IMR-90 (cell line): ENCODE measurements at regions not wholly inside any gene's neighbourhood (a gene's known extent, or its start where the extent isn't known, plus 50 kb on each side); places are given as distances from the start of the nearest gene placed in this dataset.

Source experiments
- ATAC-seq: fragments of 200-7000 bp; cut with Tn5 transposase; 2 replicates; pipeline ENCODE4 v1.9.1; 2020; ENCODE audit warnings: low read depth, mild to moderate bottlenecking, moderate library complexity
- BruUV-seq: library from RNA; stranded (reverse); fragments of 400-500 nt; replicated peaks from 2 replicates; lab custom pipeline; 2021; lab: Mats Ljungman, UMichigan
- CTCF ChIA-PET: fragments of 300-600 bp; formaldehyde crosslinking; extraction: SDS; loops from one replicate; lab custom pipeline; 2021; ENCODE audit warnings: antibody characterized with exemption; lab: Yijun Ruan, JAX
- POLR2A ChIA-PET: fragments of 300-600 bp; sonication (Branson Sonifier 250); formaldehyde crosslinking; loops from one replicate; lab custom pipeline; 2022; ENCODE audit warnings: antibody characterized with exemption; ENCODE audit not compliant: unreplicated experiment; lab: Charles Lee
- DNase-seq: peaks from one replicate; pipeline ENCODE4 v3.0.0; 2013
- H2AFZ ChIP-seq: replicated peaks from 2 replicates; pipeline ENCODE3; 2013; ENCODE audit warnings: low read length, mild to moderate bottlenecking; ENCODE audit not compliant: poor library complexity
- H2AK5ac ChIP-seq: 2 replicates; pipeline ENCODE4 v1.6.1; 2013; ENCODE audit warnings: low read depth, low read length, inconsistent platforms
- H2AK9ac ChIP-seq: replicated peaks from 2 replicates; pipeline ENCODE3; 2013; ENCODE audit warnings: mild to moderate bottlenecking, low read depth, low read length, moderate library complexity; ENCODE audit not compliant: poor library complexity
- H2BK120ac ChIP-seq: 2 replicates; pipeline ENCODE4 v1.6.1; 2013; ENCODE audit warnings: low read depth, low read length, inconsistent platforms
- H2BK15ac ChIP-seq: 3 replicates; pipeline ENCODE4 v1.6.1; 2013; ENCODE audit warnings: low read depth, low read length, inconsistent platforms
- H2BK20ac ChIP-seq: 2 replicates; pipeline ENCODE4 v1.6.1; 2013; ENCODE audit warnings: low read depth, mild to moderate bottlenecking, inconsistent platforms, low read length, moderate library complexity
- H2BK5ac ChIP-seq: 2 replicates; pipeline ENCODE4 v1.6.1; 2013; ENCODE audit warnings: mild to moderate bottlenecking, low read depth, low read length, inconsistent platforms; ENCODE audit not compliant: poor library complexity, severe bottlenecking
- H3K14ac ChIP-seq: replicated peaks from 2 replicates; pipeline ENCODE4 v1.6.1; 2013; ENCODE audit warnings: low read depth, low read length, inconsistent platforms
- H3K18ac ChIP-seq: 2 replicates; pipeline ENCODE4 v1.6.1; 2013; ENCODE audit warnings: low read depth, low read length, control low read depth
- H3K23ac ChIP-seq: 2 replicates; pipeline ENCODE4 v1.6.1; 2013; ENCODE audit warnings: low read depth, low read length, inconsistent platforms
- H3K27ac ChIP-seq: 2 replicates; pipeline ENCODE4 v1.5.1; 2013; ENCODE audit warnings: mild to moderate bottlenecking, control low read depth, low read length; ENCODE audit not compliant: insufficient read depth
- H3K27me3 ChIP-seq: 2 replicates; pipeline ENCODE4 v1.6.1; 2013; ENCODE audit warnings: low read length; ENCODE audit not compliant: control insufficient read depth, insufficient read depth
- H3K36me3 ChIP-seq: 2 replicates; pipeline ENCODE4 v1.6.1; 2013; ENCODE audit warnings: low read length, mixed read lengths; ENCODE audit not compliant: control insufficient read depth, insufficient read depth
- H3K4ac ChIP-seq: 2 replicates; pipeline ENCODE4 v1.6.1; 2013; ENCODE audit warnings: low read depth, low read length, inconsistent platforms
- H3K4me1 ChIP-seq: 2 replicates; pipeline ENCODE4 v1.6.1; 2013; ENCODE audit warnings: low read length, mixed read lengths; ENCODE audit not compliant: control insufficient read depth, insufficient read depth
- H3K4me2 ChIP-seq: 2 replicates; pipeline ENCODE4 v1.6.1; 2013; ENCODE audit warnings: low read depth, mild to moderate bottlenecking, control low read depth, low read length, moderate library complexity
- H3K4me3 ChIP-seq: 2 replicates; pipeline ENCODE4 v1.5.1; 2013; ENCODE audit warnings: low read depth, mild to moderate bottlenecking, control low read depth, low read length, moderate library complexity; ENCODE audit not compliant: insufficient read depth
- H3K56ac ChIP-seq: 2 replicates; pipeline ENCODE4 v1.6.1; 2013; ENCODE audit warnings: low read length, inconsistent platforms; ENCODE audit not compliant: insufficient read depth; ENCODE audit errors: extremely low read depth
- H3K79me1 ChIP-seq, 2 experiments: 2 replicates each; pipeline ENCODE4 v1.6.1; 2013; ENCODE audit warnings: low read length in 2 of 2, inconsistent platforms in 1 of 2, low read depth in 1 of 2
- H3K9ac ChIP-seq: 2 replicates; pipeline ENCODE4 v1.6.1; 2013; ENCODE audit warnings: low read depth, low read length, control low read depth
- H3K9me1 ChIP-seq: 2 replicates; pipeline ENCODE4 v1.6.1; 2013; ENCODE audit warnings: low read length, inconsistent platforms; ENCODE audit not compliant: insufficient read depth
- H3K9me3 ChIP-seq: 2 replicates; pipeline ENCODE4 v1.6.1; 2013; ENCODE audit warnings: low read length; ENCODE audit not compliant: control insufficient read depth, insufficient read depth
- H4K20me1 ChIP-seq: 2 replicates; pipeline ENCODE4 v1.6.1; 2013; ENCODE audit warnings: low read length, inconsistent platforms; ENCODE audit not compliant: insufficient read depth
- H4K5ac ChIP-seq: 2 replicates; pipeline ENCODE4 v1.6.1; 2013; ENCODE audit warnings: mild to moderate bottlenecking, low read depth, low read length, control low read depth
- H4K8ac ChIP-seq, 2 experiments: 2 replicates each; pipeline ENCODE4 v1.6.1; 2013; ENCODE audit warnings: low read depth in 2 of 2, low read length in 2 of 2, control low read depth in 1 of 2, inconsistent platforms in 1 of 2
- H4K91ac ChIP-seq: 2 replicates; pipeline ENCODE4 v1.6.1; 2013; ENCODE audit warnings: low read depth, low read length, inconsistent platforms; ENCODE audit not compliant: insufficient read depth
- MAFK ChIP-seq: IDR thresholded peaks from 2 replicates; pipeline ENCODE4 v1.6.1; 2012; ENCODE audit warnings: low read depth, low read length, improper control_type of control experiment
- MXI1 ChIP-seq: IDR thresholded peaks from 2 replicates; pipeline ENCODE4 v1.6.1; 2012; ENCODE audit warnings: low read depth, mild to moderate bottlenecking, low read length, moderate library complexity, borderline replicate concordance
- WGBS, 2 experiments: methylation state at CpG; one replicate each; pipeline versions ENCODE4 v1.1.5 to v1.1.7; 2013; ENCODE audit warnings: missing lambda C conversion rate in 2 of 2; ENCODE audit not compliant: insufficient read length in 1 of 2; ENCODE audit errors: extremely low coverage in 2 of 2; 5-methylcytosine and 5-hydroxymethylcytosine counted together
- dilution Hi-C: fragments of 300-500 bp; cut with HindIII; formaldehyde crosslinking; loops from one replicate; pipeline ENCODE4 v1.14.3; 2018; ENCODE audit warnings: low sequenced_read_pairs; ENCODE audit not compliant: unreplicated experiment
- in situ Hi-C: fragments of 300-500 bp; cut with MboI; formaldehyde crosslinking; loops from 3 replicates; pipeline ENCODE4 v1.14.3; 2019; ENCODE audit warnings: low sequenced_read_pairs, inconsistent platforms, mixed read lengths
- intact Hi-C: fragments of 100-400 bp; cut with micrococcal nuclease; formaldehyde crosslinking; loops from 2 replicates; pipeline ENCODE4 v1.10.0; 2022

DNA sequence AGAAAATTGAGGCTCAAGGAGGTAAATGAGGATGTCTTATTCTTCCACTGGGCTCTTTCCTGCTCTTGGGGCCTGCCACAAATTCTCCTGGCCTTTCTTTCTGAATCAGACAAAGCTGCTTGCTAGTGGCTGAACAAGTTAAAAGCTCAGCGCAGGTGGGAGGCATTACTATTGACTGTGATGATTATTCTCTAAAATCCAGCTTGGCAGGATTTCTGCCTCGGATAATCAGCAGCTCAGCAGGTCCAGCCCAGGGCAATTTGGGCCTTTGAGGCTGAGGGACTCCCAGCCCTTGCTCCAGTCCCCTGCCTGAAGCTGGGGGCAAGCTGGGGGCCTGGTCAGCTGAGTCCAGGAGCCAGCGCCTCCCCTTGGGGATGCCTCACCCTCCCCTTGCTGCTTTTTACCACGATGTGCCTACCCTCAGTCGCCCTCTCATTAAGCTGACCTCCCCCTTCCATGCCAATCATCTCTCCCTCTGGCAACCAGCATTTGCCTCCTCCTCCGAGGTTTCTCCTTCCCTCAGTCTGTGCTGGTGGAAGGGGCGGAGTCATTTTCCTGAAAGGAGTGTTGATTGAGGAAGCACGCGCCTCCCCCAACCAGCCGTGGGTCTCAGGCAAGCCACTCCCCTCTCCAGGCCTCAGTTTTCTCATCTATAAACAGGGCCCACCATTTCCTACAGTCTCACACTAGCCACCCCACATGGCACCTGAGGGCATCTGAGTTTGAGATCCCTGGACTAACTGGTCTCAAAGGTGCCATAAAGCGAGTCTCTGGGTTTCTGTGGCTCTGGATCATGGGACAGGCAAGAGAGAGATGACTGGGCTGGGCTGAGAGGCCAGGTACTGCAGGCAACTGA, 60.6 kb upstream of the PRDM11 start:
- ATAC-seq, result no peak
- no peak overlapping the region; the same call in 1 of the 2 replicates for H4K91ac ChIP-seq

More for the DNA sequence above, 60.6 kb upstream of the PRDM11 start:
- no peak overlapping the region for H3K4me3 ChIP-seq
- POLR2A ChIA-PET, result no interaction called here
- DNase-seq, result no peak
- TF ChIP-seq MXI1, result no peak
- no peak for TF ChIP-seq MAFK
- peak overlapping the region; percentile 32 for H3K4ac ChIP-seq
- dilution Hi-C loops, result no loop called here
- peaks cover 27% of the 10 kb centered on the region for H3K4me1 ChIP-seq
- H3K79me1 ChIP-seq, result no peaks in the 10 kb centered on the region
- no peak overlapping the region for H2BK5ac ChIP-seq
- H2AFZ ChIP-seq, result peak overlapping the region; percentile 8
- H4K5ac ChIP-seq, result no peak overlapping the region; the same call in 1 of the 2 replicates
- WGBS, 2 experiments, result 80% methylated on average over 2 of the region's 11 CpGs; no CpG with 5 or more reads in 1 of the 2 experiments
- H3K27ac ChIP-seq, result no peak overlapping the region
- no peak overlapping the region for H3K23ac ChIP-seq
- peaks cover 10% of the 10 kb centered on the region for H3K9me1 ChIP-seq
- in situ Hi-C loops, result no loop called here
- peaks cover 10% of the 10 kb centered on the region for H3K27me3 ChIP-seq
- no peak overlapping the region; the same call in 2 of the 3 replicates for H2BK15ac ChIP-seq
- H2BK120ac ChIP-seq, result peak overlapping the region; percentile 35; the same call in 1 of the 2 replicates
- intact Hi-C loops, result loop anchor here (5.0 kb wide), 1 partner anchor 129 kb away; no protein-coding TSS in a partner anchor
- H2AK9ac ChIP-seq, result no peak overlapping the region
- H3K36me3 ChIP-seq, result no peaks in the 10 kb centered on the region
- peak overlapping the region; percentile 52; the same call in 1 of the 2 replicates for H2AK5ac ChIP-seq
- H3K56ac ChIP-seq, result no peak overlapping the region
- no peak overlapping the region for H3K14ac ChIP-seq
- H3K9ac ChIP-seq, result no peak overlapping the region
- H3K4me2 ChIP-seq, result no peak overlapping the region
- no peaks in the 10 kb centered on the region for H3K9me3 ChIP-seq
- CTCF ChIA-PET, result no interaction called here
- no peak overlapping the region for H2BK20ac ChIP-seq
- no peak overlapping the region for H4K8ac ChIP-seq
- no peaks in the 10 kb centered on the region for H4K20me1 ChIP-seq
- no TSS peak for BruUV-seq
- H3K18ac ChIP-seq, result peak overlapping the region; percentile 30; the same call in 1 of the 2 replicates
